Astrocyte of the spinal cord (primary cell): ENCODE measurements at regions not wholly inside any gene's neighbourhood (a gene's known extent, or its start where the extent isn't known, plus 50 kb on each side); places are given as distances from the start of the nearest gene placed in this dataset.
"Not testable (repeated sequence)": the region's sequence is repeated elsewhere in the genome, so short reads cannot be mapped to it uniquely, and the experiment has no call there.

Source experiments
- DNase-seq: peaks from one replicate; pipeline ENCODE4 v3.0.0; 2011; ENCODE audit warnings: low read depth, low spot score
- H3K4me3 ChIP-seq: 2 replicates; pipeline ENCODE4 v1.5.1; 2011; ENCODE audit warnings: low read depth, mild to moderate bottlenecking, low read length, moderate library complexity
- CTCF ChIP-seq: IDR thresholded peaks from 2 replicates; pipeline ENCODE4 v1.5.1; 2012; ENCODE audit warnings: low read depth, mild to moderate bottlenecking, low read length, inconsistent platforms
- in situ Hi-C: cut with HindIII; loops from 2 replicates; pipeline ENCODE4 v1.10.0; 2017; ENCODE audit warnings: low sequenced_read_pairs

GRCh38 chr18:14999085-14999975 lies 251.4 kb downstream of the ANKRD30B start:
- in situ Hi-C loops: no loop called here
- peak overlapping the region; percentile 12 for H3K4me3 ChIP-seq
- TF ChIP-seq CTCF: no peak
- DNase-seq: no peak

- DNase-seq, H3K4me3 ChIP-seq, in situ Hi-C loops: not testable (repeated sequence)
These were observed 252.4 kb downstream of the ANKRD30B start for GRCh38 chr18:15000119-15001037.

GRCh38 chr18:15001038-15001794 lies 253.2 kb downstream of the ANKRD30B start:
- in situ Hi-C loops, H3K4me3 ChIP-seq, DNase-seq: not testable (repeated sequence)

GRCh38 chr18:15001795-15002107 lies 253.8 kb downstream of the ANKRD30B start:
- in situ Hi-C loops, DNase-seq, H3K4me3 ChIP-seq: not testable (repeated sequence)

- in situ Hi-C loops, H3K4me3 ChIP-seq, DNase-seq: not testable (repeated sequence)
These were observed 254.8 kb downstream of the ANKRD30B start for GRCh38 chr18:15002765-15003164.

- in situ Hi-C loops, DNase-seq, H3K4me3 ChIP-seq: not testable (repeated sequence)
These were observed 255.3 kb downstream of the ANKRD30B start for GRCh38 chr18:15003231-15003630.

GRCh38 chr18:15003636-15004269 lies 255.8 kb downstream of the ANKRD30B start:
- H3K4me3 ChIP-seq, in situ Hi-C loops, DNase-seq: not testable (repeated sequence)

- in situ Hi-C loops, H3K4me3 ChIP-seq, DNase-seq: not testable (repeated sequence)
These were observed 256.4 kb downstream of the ANKRD30B start for GRCh38 chr18:15004270-15004973.

- no peak overlapping the region for H3K4me3 ChIP-seq
- DNase-seq: no peak
- in situ Hi-C loops: no loop called here
- TF ChIP-seq CTCF: no peak
These were observed 257.6 kb downstream of the ANKRD30B start for GRCh38 chr18:15005313-15006130.

- in situ Hi-C loops, H3K4me3 ChIP-seq, DNase-seq: not testable (repeated sequence)
These were observed 258.6 kb downstream of the ANKRD30B start for GRCh38 chr18:15006616-15007015.

- DNase-seq, H3K4me3 ChIP-seq, in situ Hi-C loops: not testable (repeated sequence)
These were observed 278.1 kb downstream of the ANKRD30B start for GRCh38 chr18:15026041-15026440.

- DNase-seq, in situ Hi-C loops, H3K4me3 ChIP-seq: not testable (repeated sequence)
These were observed 280.1 kb downstream of the ANKRD30B start for GRCh38 chr18:15028037-15028436.
